ENCODE measurements at regions not wholly inside any gene's neighbourhood (a gene's known extent, or its start where the extent isn't known, plus 50 kb on each side); places are given as distances from the start of the nearest gene placed in this dataset.

- H4K5ac ChIP-seq (ENCODE audit: insufficient read length, low read depth, low read length), result no peak overlapping the region
- no peaks in the 10 kb centered on the region for H4K20me1 ChIP-seq (replicated peaks in 1 of 2; ENCODE audit: control insufficient read depth in 1 of 2, insufficient read depth in 2 of 2, low read length in 2 of 2)
- no peak overlapping the region for H3K23ac ChIP-seq (ENCODE audit: insufficient read length)
- no peak overlapping the region for H2BK5ac ChIP-seq (ENCODE audit: low read depth, low read length)
- H3K4me2 ChIP-seq (ENCODE audit: insufficient read depth in 1 of 2, low read depth in 2 of 2, low read length in 2 of 2), result no peak overlapping the region
- H3K9ac ChIP-seq (replicated peaks in 1 of 4; ENCODE audit: extremely low read depth in 1 of 4, low read depth in 3 of 4, low read length in 3 of 4), result no peak overlapping the region
- H3K4ac ChIP-seq (replicated peaks; ENCODE audit: insufficient read length, low read depth, low read length), result no peak overlapping the region
- H3K14ac ChIP-seq (ENCODE audit: insufficient read length), result no peak overlapping the region
- H3K79me1 ChIP-seq (ENCODE audit: low read depth, low read length), result no peaks in the 10 kb centered on the region
- no peak overlapping the region for H3K27ac ChIP-seq (ENCODE audit: low read depth, low read length)
- H3K23me2 ChIP-seq (ENCODE audit: low read depth, low read length), result no peaks in the 10 kb centered on the region
- 93% methylated on average over 6 of the region's 6 CpGs; no CpG with 5 or more reads in 1 of the 2 experiments for WGBS, 2 experiments (ENCODE audit: extremely low coverage in 1 of 2, insufficient coverage in 1 of 2, insufficient read length in 1 of 2, insufficient replicate concordance in 2 of 2, low coverage in 1 of 2, low lambda C conversion rate in 2 of 2, missing lambda C conversion rate in 1 of 2)
- no peak overlapping the region for H3K18ac ChIP-seq (ENCODE audit: extremely low read depth, low read length)
- H2AFZ ChIP-seq (ENCODE audit: low read length), result no peak overlapping the region
- H2BK20ac ChIP-seq (ENCODE audit: low read length), result no peak overlapping the region
- H3K4me1 ChIP-seq (replicated peaks in 1 of 4; ENCODE audit: control insufficient read depth in 3 of 4, insufficient read depth in 4 of 4, low read length in 3 of 4), result no peaks in the 10 kb centered on the region
- no peaks in the 10 kb centered on the region for H3K36me3 ChIP-seq (ENCODE audit: control insufficient read depth in 2 of 4, insufficient read depth in 4 of 4, low read length in 3 of 4)
- no peak overlapping the region for H2AK5ac ChIP-seq (ENCODE audit: low read depth, low read length)
- no peak overlapping the region for H2BK120ac ChIP-seq (replicated peaks; ENCODE audit: low read depth, low read length)
- H2BK12ac ChIP-seq (ENCODE audit: low read depth, low read length), result no peak overlapping the region
- no peaks in the 10 kb centered on the region for H3K27me3 ChIP-seq (replicated peaks in 1 of 4; ENCODE audit: control insufficient read depth in 3 of 4, extremely low read depth in 1 of 4, insufficient read depth in 3 of 4, low read length in 3 of 4)
- FAIRE-seq (no peak), DNase-seq (ENCODE audit: low read depth in 1 of 2, low spot score in 2 of 2) (no peak)
- H4K91ac ChIP-seq (replicated peaks; ENCODE audit: insufficient read length, low read length), result no peak overlapping the region
- H3K79me2 ChIP-seq (ENCODE audit: control insufficient read depth in 1 of 2, insufficient read depth in 2 of 2, low read length in 2 of 2), result no peaks in the 10 kb centered on the region
- no peak overlapping the region for H3K4me3 ChIP-seq (ENCODE audit: extremely low read depth in 1 of 4, insufficient read depth in 2 of 4, low read depth in 3 of 4, low read length in 4 of 4)
- ChIA-PET CTCF (ENCODE audit: partially characterized antibody) (no interaction called here), POLR2A (ENCODE audit: partially characterized antibody) (no interaction called here)
- no peak overlapping the region for H4K8ac ChIP-seq (ENCODE audit: extremely low read depth, insufficient read depth, low read length)
- H3K56ac ChIP-seq (replicated peaks; ENCODE audit: insufficient read length, low read depth, low read length), result no peak overlapping the region
- no peaks in the 10 kb centered on the region for H3K9me3 ChIP-seq (ENCODE audit: insufficient read depth in 2 of 2, low read depth in 1 of 2, low read length in 1 of 2)
- H2BK15ac ChIP-seq (ENCODE audit: low read length), result no peak overlapping the region
Observed at GRCh38 chr18:56197241-56197859, 441.0 kb downstream of the TXNL1 start.

All from H1 (cell line).